ENCODE measurements at regions not wholly inside any gene's neighbourhood (a gene's known extent, or its start where the extent isn't known, plus 50 kb on each side); places are given as distances from the start of the nearest gene placed in this dataset.
"Not testable (repeated sequence)": the region's sequence is repeated elsewhere in the genome, so short reads cannot be mapped to it uniquely, and the experiment has no call there.

DNA sequence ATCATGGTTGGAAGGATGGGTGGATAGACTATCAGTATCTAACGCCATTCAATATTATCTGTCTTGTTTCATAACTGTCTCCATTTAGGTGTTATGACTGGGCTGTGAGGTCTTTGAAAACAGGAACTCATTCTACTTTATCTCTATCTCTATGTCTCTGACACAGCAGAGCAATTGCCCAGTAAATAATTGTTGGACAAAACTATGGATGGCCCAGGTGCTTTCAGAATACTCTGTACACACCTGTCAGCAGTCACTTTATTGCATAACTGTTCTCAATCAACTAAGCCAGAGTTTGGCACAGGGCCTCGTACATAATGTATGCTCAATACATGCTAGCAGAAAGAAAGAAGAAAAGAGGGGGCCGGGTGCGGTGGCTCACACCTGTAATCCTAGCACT is 210.3 kb downstream of the OPA1 start:
- DNase-seq (ENCODE audit: low spot score) = no peak

DNA sequence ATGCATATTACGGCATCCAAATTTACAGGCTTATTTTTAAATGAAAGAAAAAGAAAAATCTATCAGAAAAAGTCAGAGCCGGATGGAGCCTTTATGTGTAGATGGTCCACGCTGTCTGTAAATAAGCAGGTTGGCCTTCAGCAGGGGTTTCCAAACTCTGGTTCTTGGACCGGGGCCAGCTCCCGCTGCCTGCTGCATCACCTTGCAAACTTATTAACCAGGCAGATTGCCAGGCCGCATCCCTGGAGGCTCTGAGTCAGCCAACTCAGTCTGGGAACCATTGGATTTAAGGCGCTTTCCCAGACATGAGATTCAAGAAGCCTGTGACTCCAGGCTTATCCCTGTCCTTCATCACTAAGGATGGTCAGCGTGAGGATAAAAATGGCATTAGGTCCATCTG is 212.4 kb downstream of the OPA1 start:
- peak; percentile 60 for DNase-seq (ENCODE audit: low spot score)

DNA sequence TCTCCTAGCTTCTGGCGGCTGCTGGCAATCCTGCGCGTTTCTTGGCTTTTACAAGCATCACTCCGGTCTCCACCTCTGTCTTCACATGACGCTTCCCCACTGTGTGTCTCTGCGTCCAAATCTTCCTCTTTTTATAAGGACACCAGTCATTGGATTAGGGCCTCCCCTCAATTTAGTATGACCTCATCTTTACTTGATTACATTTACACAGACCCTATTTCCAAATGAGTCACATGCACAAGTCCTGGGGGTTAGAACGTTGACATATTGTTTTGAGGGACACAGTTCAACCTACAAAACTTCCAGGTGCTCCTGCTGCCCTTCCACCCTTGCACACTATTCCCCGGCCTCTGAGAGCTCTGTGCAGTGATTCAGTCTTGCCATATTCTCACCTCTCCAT is 215.3 kb downstream of the OPA1 start:
- DNase-seq (ENCODE audit: low spot score) = no peak

DNA sequence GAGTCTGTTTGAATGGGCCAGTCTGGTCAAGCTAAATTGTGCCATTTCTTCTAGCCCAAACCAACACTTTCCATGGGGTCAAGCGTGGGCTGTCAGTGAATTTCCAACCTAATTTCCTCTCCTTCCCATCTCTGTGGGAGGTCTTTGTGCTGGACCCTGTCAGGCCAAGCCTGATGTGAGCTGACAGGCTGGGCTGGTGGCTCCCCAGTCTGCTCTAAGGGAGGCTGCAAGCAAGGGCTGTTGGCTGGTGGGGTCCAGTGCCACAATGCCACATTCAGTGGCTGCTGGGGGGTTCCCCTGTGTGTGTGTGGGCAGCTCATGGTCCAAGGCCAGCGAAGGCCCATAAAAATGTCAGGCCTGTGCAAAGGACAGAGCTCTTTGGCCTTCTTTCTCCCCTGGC is 216.1 kb downstream of the OPA1 start:
- DNase-seq (ENCODE audit: low spot score) = no peak

DNA sequence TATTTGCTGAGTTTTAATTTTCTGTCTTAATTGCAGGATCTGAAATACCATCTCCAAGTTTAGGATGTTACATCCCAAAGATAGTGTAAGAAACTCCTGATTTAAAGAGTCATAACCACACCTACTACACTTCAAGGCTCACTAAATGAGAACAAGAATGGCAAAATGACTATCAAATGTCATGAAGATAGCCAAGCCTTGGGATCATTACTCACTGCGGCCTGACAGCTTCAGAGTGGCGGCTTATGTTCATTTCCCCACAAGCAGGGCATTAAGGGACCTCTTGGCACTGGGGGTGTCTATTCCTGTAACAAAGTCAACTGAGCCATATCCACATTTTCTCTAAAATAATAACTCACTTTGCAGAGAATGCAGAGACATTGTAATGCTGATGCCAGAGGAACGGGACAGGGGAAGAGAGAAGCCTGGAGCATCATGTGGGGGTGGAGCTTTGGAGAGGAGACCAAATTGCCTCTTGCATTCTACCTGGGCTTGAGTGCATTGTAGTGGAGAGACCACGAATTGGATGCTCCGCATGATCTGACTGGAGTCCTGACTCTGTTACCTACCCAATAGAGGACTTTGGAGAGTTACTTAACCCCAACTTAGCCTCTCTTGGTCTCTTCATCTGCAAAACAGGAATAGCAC is 219.2 kb downstream of the OPA1 start:
- no peak for DNase-seq (ENCODE audit: low spot score)

DNA sequence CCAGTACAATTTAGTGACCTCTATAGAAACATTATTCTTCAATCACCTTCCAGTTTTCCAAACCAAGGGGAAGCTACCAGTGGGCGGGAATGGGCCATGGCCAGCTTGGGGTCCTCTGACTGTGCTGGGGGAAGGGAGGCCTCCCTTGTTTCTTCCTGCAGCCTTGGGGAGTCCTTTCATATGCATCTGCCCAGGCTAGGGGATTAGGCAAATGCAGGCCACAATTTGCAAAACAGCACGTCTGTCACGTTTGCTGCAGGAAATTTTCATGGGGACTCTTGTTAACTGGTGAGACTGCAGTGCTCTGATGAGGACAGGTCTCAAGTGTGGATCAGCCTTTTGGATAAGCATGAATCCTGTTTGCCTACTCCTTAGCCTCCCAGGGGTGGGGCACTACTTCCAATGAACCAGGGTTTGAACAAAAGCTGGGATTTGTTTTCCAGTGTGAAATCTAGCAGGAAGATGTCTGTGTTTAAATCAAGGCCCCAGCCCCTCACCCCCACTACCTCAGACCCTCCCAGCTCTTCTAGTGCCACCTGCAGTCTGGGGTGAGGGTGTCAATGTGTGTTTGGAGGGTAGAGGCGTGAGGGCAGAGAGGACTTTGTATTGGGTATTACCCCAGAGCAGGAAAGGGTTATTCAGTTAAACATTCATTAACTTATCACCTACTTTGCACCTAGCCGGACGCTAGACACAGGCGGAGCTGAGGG is 219.9 kb downstream of the OPA1 start:
- no peak for DNase-seq (ENCODE audit: low spot score)

DNA sequence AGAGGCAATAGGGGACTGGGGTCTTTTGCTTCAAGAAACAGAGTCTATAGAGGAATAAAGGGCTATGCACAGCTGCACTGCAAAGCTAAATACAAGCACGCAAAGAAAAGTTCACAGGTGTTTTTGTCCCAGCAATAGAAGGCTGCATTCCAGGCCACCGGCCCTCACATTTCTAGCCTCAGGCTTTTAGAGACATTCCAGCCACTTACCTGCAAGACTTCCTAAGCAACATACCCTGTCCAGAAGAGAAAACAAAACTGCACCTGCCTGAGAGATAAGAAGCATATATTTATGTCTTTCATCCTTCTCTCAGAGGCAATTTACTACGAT is 220.5 kb downstream of the OPA1 start:
- no peak for DNase-seq (ENCODE audit: low spot score)

DNA sequence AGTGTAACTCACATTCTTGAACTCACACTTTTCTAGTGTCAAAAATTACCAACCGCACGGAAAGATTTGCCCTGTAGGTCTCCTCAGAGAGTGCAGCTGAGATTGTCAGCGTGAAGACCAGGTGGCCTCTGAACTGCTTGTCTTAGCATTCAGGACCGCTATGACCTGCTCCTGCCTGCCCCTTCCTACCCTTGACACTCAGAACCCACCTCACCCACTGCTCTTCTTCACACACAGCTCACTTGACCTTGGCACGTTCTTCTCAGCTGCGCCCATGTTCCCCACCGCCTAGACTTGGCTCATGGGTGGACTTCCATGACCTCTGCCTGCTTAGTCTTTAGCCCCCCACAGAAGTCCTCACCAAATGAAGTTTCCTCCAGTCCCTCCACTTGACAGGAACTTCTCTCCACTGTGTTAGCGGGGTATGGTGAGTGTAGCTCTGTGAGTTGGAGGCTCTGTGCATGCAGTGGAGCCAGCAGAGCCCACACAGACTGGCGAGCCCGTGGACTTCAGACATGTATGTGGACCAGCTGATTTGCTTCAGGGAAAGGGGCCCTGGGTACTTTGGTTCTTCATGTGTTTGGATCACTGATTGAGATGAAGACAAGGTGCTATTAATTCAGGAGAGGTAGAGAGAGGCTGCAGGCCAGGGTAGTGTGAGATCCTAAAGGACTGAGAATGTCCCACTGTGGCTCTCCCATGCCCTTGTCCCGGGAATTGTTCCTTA is 221.3 kb downstream of the OPA1 start:
- DNase-seq (ENCODE audit: low spot score) = no peak

DNA sequence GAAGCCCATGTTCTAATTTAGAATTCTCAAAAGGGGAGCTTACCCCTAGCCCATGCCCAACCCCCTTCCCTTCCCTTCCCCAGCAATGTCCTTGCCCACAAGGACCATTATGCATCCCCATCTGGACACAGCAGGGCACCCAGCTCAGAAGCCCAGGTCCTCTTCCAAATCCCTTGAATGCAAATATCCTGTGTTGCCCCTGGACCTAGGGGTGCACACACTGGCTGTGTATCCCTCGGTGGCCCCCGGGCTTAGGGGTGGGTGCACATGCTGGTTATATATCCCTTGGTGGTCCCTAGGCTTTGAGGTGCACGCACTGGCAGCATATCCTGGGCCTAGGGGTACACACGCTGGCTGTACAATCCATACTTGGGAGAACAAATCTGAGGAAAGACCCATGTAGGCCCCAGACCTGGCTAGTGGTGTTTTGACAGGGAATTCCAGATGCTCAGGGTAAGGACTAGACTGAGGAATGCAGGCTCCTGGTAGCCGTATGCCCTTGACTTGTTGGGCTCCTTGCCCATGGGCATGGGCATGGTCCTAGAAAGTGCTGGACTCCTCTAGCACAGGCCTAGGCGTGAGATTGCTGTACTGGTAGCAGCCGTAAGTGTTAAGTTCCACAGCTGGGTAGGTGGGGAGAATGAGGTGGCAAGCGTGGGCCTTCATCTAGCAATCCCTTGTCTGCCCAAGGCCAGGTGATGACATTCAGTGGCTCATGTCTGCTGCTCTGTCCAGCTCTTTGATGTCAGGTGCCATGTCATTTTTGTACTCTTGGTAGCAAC is 222.4 kb downstream of the OPA1 start:
- DNase-seq (ENCODE audit: low spot score) = no peak

DNA sequence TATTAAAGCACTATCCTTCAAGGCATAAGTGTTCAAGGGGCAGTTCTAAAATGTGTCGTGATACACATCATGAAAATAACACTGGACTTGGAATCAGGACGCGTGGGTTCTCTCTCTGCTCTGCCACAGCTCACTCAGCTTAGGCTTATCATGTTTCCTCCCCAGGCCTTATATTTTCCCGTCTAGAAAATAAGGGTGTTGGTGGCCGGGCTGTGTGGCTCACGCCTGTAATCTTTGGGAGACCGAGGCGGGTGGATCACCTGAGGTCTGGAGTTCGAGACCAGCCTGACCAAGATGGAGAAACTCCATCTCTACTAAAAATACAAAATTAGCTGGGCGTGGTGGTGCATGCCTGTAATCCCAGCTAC is 223.0 kb downstream of the OPA1 start:
- no peak for DNase-seq (ENCODE audit: low spot score)

DNA sequence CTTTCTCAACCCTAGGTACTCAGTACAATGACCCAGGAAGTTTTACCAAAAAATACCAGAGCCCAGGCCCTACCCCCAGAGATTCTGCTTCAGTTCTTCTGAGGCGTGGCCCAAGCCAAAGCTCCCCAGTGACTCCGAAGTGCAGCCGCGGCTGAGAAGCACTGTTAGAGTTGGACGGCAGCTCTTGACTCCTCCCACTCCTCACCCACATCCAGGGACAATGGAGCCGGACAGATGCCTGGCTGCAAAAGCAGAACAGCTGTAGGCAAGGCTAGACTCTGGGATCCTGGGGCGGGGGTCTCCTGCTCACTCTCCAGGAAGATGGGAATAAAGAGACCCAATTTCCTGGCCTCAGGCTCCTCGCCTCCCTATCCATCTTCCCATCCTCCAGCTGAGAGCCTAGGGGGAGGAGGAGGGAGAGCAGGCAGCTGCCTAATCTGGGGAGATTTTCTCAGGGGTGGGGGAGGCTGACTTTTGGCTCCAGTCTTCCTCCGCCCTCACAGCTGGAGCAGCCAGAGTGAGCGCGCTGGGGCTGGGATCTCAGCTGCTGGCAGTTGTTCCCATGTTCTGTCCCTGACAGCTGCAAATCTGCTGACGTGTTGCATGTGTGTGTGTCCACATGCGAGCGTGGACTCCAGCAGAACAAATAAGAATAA is 223.8 kb downstream of the OPA1 start:
- DNase-seq (ENCODE audit: low spot score) = no peak

DNA sequence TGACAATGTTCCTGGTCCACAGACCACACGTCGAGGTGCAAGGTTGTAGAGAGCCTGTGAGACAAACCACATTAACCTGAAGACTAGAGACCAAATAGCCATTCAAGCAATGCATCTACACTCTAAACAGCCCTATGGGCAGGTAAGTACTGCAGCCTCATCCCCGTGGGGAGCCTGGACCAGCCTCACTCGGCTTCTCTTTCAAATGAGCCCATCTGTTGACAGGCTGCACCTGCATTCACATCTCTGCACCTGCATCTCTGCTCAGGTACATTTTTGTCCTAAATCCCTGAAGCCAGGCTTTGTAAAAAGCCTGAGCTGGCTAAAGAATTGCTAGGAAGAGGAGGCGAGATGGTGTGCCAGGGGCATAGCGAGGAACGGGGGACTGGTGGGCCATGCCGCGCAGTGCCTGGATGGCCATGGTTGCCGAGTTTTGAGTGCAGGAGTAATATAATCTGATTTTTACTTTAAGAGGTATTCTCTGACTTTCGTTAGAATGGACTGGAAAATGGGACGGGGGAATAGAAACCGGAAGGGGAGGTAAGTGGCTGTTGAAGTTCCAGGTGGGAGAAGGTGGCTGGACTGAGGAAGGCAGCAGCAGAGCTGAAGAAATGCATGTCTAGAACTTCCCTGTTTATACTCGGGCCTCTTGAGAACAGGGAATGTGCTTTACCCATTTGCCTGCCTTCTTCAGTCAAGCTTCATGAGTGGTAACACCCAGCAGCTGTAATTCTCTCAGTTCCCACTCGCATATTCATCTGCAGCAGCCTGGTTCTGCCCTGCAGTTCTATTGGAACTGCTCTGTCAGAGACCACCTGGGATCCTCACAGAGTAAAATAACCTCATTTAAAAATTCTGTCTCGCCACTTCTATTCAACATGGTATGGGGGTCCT is 226.4 kb downstream of the OPA1 start:
- DNase-seq (ENCODE audit: low spot score) = no peak

DNA sequence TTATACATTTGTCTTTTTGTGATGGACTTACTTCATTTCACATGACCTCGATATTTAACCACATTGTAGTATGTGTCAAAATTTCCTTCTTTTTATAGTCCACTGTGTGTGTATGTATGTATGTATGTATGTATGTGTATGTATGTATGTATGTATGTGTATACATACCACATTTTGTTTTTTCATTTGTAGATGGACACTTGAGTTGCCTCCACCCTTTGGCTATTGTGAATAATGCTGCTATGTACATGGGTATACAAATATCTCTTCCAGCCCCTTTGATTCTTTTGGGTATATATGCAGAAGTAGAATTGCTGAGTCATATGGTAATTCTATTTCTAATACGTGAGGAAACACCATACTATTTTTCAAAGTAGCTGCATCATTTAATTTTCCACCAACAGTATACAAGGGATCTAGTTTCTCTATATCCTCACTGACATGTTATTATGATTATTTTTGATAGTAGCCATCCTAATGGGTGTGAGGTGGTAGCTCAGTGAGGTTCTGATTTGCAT is 228.2 kb downstream of the OPA1 start:
- DNase-seq (ENCODE audit: low spot score) = no peak

DNA sequence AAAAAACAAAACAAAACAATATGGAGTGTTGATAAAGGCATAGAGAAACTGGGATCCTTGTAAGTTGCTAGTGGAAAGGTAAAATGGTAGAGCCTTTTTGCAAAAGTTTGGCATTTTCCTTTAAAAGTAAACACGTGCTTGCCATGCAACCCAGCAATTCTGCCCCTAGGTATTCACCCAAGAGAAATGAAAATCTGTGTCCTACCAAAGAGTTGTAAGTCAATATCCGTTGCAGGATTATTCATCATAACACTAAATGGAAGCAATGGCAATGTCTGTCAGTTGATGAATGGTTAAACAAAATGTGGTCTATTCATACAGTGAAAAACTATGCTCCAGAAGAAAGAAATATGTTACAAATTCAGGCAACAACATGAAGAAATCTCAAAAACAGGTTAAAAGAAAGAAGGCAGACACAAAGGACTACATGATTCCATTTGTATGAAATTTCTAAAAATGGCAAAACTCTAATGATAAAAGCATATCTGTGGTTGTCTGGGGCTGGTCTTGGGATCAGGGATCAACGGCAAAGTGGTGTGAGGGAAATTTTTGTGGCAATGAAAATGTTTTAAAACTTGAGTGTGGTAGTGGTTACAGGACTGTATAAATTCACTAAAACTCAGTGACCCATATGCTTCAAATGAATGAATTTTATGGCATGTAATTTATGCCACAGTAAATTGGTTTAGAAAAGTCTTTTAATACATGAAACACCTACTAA is 229.6 kb downstream of the OPA1 start:
- no peak for DNase-seq (ENCODE audit: low spot score)

DNA sequence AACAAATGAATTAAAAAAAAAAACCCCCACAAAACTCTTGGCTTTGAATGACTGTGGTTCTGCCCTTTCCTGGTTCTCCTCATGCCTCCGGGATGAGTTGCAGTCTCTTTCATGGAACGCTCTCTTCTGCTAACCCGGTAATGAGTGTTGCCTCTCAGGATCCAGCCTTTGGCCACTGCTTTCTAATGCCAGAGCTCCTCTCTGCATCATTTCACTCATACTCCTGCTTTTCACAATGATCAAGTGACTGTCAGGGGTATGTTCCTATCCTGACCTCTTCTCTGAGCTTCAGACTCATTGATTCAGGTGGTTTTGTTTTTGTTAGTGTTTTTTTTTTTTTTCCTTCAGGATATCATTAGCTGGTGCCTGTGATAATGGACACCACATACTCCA is 230.2 kb downstream of the OPA1 start:
- DNase-seq (ENCODE audit: low spot score) = not testable (repeated sequence)

DNA sequence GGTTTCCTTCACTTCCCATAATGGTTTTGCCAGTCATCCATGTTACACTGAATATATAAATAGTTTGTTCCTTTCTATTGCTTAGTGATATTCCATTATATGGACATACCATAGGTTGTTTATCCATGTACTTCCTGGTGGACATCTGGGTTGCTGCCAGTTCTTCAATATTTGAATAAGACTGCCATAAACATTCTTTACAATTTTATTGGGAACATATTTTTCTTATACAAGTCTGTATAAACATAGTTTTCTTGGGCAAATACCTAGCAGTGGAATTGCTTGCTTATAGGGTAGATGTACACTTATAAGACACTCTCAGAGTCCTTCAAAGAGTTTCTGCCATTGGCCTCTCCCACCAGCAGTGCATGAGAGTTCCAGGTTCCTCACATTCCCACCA is 231.4 kb downstream of the OPA1 start:
- DNase-seq (ENCODE audit: low spot score) = no peak

DNA sequence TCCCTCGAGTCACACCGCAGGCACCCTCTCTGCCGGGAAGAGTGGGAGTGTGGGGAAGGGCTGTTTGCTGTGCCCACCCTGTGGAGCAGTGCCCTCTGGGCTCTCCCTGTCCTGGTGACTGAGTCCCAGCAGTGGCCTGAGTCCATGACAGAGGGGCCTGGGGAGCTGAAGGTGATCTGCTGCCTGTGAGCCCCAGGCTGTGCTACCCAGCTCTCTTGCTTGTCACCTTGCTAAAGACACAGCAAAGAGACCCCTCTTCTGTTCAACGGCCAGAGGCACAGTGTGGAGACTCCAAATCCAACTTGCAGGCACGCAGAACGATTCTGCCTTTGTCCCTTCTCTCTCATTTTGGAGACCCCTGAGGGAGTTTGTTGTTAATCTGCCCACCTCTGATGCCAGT is 232.6 kb downstream of the OPA1 start:
- DNase-seq (ENCODE audit: low spot score) = no peak

DNA sequence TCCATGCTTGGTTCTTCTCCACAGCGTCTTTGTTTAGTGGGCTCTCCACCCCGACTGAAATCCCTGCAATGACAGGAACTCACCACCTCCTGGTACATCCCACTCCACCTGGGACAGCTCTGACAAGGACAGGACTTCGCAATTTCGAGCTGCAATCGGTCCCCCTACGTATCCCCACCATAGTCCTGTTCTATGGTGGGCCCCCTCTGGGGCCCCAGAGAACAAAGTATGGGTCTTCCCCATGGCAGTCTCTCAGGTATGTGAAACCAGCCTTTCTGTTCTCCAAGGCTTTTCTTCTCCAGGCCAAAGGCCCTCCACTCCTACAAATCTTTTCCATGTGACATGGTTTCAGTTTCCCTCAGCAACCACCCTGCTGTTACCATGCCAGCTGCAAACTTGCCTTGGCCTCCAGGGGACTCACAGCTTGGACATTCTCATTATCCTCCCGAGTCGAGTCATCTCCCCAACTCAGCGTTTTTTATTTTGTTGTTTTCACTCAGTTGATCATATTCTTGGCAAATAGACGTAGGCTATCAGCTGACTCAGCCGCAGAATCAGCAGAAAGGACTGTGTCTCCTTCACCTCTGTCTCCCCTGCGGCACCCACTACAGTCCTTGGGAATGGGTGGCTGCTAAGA is 233.3 kb downstream of the OPA1 start:
- peak; percentile 16 for DNase-seq (ENCODE audit: low spot score)

DNA sequence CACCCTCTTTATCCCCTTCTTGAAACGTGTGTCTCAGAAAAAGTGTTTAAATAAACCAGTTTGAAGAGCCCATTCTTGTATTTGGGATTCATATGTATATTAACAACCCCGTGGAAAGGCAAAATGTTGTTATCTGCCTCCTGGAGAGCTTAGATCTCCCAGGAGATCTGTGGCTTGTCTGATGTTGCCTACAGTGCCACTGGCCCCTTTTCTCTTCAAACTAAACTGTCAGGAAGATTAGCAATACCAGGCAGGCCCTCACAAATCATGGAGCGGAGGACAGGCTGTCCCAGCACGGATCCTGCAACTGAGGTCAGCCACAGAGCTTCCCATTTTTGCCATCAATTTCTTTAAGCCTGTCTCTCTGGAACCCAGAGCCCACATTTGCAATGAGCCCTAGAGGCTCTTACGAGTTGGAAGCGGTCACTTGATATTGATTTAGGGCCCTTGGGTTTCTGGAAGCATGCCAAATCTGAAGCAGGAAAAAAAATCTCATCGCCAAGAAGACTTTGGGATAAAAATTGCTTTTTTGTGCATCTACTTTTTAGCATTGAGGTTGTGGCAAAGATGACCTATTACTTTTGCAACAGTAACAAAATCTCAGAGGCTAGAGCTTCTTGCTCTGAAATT is 234.1 kb downstream of the OPA1 start:
- no peak for DNase-seq (ENCODE audit: low spot score)

Data from RKO (cell line).